Suprapubic skin (tissue), 4 donors: ENCODE measurements at regions not wholly inside any gene's neighbourhood (a gene's known extent, or its start where the extent isn't known, plus 50 kb on each side); places are given as distances from the start of the nearest gene placed in this dataset.

Experiments used
- CTCF ChIP-seq, 2 donors: fragments of 200-600 bp in 1 of 2; fragments of 450-650 bp in 1 of 2; sonication (generic) in 1 of 2; IDR thresholded peaks; one replicate each; pipeline ENCODE4 v1.5.1; 2016 to 2019; ENCODE audit warnings: antibody characterized with exemption in 2 of 2, mild to moderate bottlenecking in 1 of 2, moderate library complexity in 1 of 2
- EP300 ChIP-seq: sonication (generic); formaldehyde crosslinking; IDR thresholded peaks from one replicate; pipeline ENCODE4 v1.6.1; 2017; ENCODE audit warnings: antibody characterized with exemption
- POLR2A ChIP-seq, 2 donors: fragments of 450-650 bp; IDR thresholded peaks; one replicate each; pipeline ENCODE4 v1.6.1; 2017; ENCODE audit warnings: antibody characterized with exemption in 2 of 2, mild to moderate bottlenecking in 2 of 2, moderate library complexity in 2 of 2
- POLR2AphosphoS5 ChIP-seq, 3 donors: sonication (generic); formaldehyde crosslinking; IDR thresholded peaks; one replicate each; pipeline ENCODE4 v1.6.1; 2017; ENCODE audit warnings: antibody characterized with exemption in 3 of 3

- TF ChIP-seq CTCF (IDR thresholded peaks at IDR 0.05) (no peak), POLR2A (IDR thresholded peaks at IDR 0.05) (no peak), EP300 (no peak), POLR2AphosphoS5 (IDR thresholded peaks at IDR 0.05) (no peak)
Observed at GRCh38 chr2:175855794-175856453, 146.1 kb downstream of the LNPK start.
